Ovary (tissue), 3 donors: ENCODE measurements at regions not wholly inside any gene's neighbourhood (a gene's known extent, or its start where the extent isn't known, plus 50 kb on each side); places are given as distances from the start of the nearest gene placed in this dataset.
"Not testable (repeated sequence)": the region's sequence is repeated elsewhere in the genome, so short reads cannot be mapped to it uniquely, and the experiment has no call there.

Experiments used
- POLR2A ChIP-seq: fragments of 450-650 bp; IDR thresholded peaks from one replicate; pipeline ENCODE4 v1.6.1; 2017; ENCODE audit warnings: antibody characterized with exemption, mild to moderate bottlenecking, moderate library complexity
- TF ChIP-seq, protein P1 (sequence below), 3 donors: fragments of 450-650 bp in 2 of 3; fragments of 200-600 bp in 1 of 3; IDR thresholded peaks; one replicate each; pipeline versions ENCODE4 v1.5.1 to v1.8.0; 2016 to 2022; ENCODE audit warnings: antibody characterized with exemption in 3 of 3, mild to moderate bottlenecking in 1 of 3
- donor health status: DM: no; HTN: no; CAD: no.

- TF ChIP-seq, protein P1, sequence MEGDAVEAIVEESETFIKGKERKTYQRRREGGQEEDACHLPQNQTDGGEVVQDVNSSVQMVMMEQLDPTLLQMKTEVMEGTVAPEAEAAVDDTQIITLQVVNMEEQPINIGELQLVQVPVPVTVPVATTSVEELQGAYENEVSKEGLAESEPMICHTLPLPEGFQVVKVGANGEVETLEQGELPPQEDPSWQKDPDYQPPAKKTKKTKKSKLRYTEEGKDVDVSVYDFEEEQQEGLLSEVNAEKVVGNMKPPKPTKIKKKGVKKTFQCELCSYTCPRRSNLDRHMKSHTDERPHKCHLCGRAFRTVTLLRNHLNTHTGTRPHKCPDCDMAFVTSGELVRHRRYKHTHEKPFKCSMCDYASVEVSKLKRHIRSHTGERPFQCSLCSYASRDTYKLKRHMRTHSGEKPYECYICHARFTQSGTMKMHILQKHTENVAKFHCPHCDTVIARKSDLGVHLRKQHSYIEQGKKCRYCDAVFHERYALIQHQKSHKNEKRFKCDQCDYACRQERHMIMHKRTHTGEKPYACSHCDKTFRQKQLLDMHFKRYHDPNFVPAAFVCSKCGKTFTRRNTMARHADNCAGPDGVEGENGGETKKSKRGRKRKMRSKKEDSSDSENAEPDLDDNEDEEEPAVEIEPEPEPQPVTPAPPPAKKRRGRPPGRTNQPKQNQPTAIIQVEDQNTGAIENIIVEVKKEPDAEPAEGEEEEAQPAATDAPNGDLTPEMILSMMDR (IDR thresholded peaks at IDR 0.05), result not testable (repeated sequence)
- not testable (repeated sequence) for TF ChIP-seq POLR2A
These were observed 92.4 kb upstream of the METTL9 start for GRCh38 chr16:21506857-21507456.
